ENCODE measurements at regions not wholly inside any gene's neighbourhood (a gene's known extent, or its start where the extent isn't known, plus 50 kb on each side); places are given as distances from the start of the nearest gene placed in this dataset.
A peak's percentile ranks its signal among the peaks of the same experiment; 100 is the strongest.

DNA sequence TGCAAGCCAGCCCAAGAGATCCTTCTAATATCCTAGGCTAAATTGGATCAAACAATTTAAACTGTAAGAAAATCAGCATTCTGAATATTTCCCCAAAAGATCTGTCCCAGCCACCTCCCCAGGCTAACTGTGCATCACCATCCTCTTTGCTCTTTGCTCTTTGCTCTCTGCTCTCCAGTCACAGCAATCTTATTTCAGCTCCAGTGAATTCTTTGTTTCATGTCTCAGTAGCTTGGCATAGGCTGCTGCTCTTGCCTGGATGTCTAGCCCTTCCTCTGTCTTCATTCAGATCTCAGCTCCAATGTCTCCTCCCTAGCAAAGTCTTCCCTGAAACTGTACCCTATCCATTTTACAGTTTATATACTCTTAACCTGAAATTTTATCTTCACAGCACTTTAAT, 399.8 kb upstream of the USP15 start:
- Histone ChIP-seq H3K4me1 (no peaks in the 10 kb centered on the region), H3K4me3 (no peak overlapping the region), H3K36me3 (no peaks in the 10 kb centered on the region), H3K27ac (no peak overlapping the region), H3K9me3 (no peaks in the 10 kb centered on the region), H3K27me3 (no peaks in the 10 kb centered on the region)
- intact Hi-C loops (cut with DNase I): no loop called here
- DNase-seq (no peak), ATAC-seq (peak in 2 of 4 donors; percentile 26 to 56)
- TF ChIP-seq, protein P1, sequence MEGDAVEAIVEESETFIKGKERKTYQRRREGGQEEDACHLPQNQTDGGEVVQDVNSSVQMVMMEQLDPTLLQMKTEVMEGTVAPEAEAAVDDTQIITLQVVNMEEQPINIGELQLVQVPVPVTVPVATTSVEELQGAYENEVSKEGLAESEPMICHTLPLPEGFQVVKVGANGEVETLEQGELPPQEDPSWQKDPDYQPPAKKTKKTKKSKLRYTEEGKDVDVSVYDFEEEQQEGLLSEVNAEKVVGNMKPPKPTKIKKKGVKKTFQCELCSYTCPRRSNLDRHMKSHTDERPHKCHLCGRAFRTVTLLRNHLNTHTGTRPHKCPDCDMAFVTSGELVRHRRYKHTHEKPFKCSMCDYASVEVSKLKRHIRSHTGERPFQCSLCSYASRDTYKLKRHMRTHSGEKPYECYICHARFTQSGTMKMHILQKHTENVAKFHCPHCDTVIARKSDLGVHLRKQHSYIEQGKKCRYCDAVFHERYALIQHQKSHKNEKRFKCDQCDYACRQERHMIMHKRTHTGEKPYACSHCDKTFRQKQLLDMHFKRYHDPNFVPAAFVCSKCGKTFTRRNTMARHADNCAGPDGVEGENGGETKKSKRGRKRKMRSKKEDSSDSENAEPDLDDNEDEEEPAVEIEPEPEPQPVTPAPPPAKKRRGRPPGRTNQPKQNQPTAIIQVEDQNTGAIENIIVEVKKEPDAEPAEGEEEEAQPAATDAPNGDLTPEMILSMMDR (IDR thresholded peaks at IDR 0.05): no peak
- no peak for TF ChIP-seq POLR2A (IDR thresholded peaks at IDR 0.05)

GRCh38 chr12:61862986-61863385, 397.2 kb upstream of the USP15 start:
- no peak overlapping the region for H3K27ac ChIP-seq
- WGBS (ENCODE audit: insufficient coverage, low coverage, low lambda C conversion rate, missing lambda C conversion rate): 65% methylated on average over 2 of the region's 2 CpGs
- DNase-seq (no peak), ATAC-seq (no peak)
- intact Hi-C loops (cut with DNase I): no loop called here
- no peaks in the 10 kb centered on the region for H3K27me3 ChIP-seq
- H3K36me3 ChIP-seq: no peaks in the 10 kb centered on the region
- H3K4me1 ChIP-seq: no peaks in the 10 kb centered on the region
- no peaks in the 10 kb centered on the region for H3K9me3 ChIP-seq
- H3K4me3 ChIP-seq: no peak overlapping the region
- TF ChIP-seq, protein P1 (IDR thresholded peaks at IDR 0.05): no peak
- TF ChIP-seq POLR2A (IDR thresholded peaks at IDR 0.05): no peak

- H3K9me3 ChIP-seq: no peaks in the 10 kb centered on the region
- no peaks in the 10 kb centered on the region for H3K36me3 ChIP-seq
- no peaks in the 10 kb centered on the region for H3K27me3 ChIP-seq
- no peak overlapping the region for H3K27ac ChIP-seq
- H3K4me1 ChIP-seq: no peaks in the 10 kb centered on the region
- H3K4me3 ChIP-seq: no peak overlapping the region
- ATAC-seq: no peak
- no peak for DNase-seq
- TF ChIP-seq, protein P1 (IDR thresholded peaks at IDR 0.05): no peak
- TF ChIP-seq POLR2A (IDR thresholded peaks at IDR 0.05): no peak
- intact Hi-C loops (cut with DNase I): no loop called here
- 79% methylated on average over 6 of the region's 6 CpGs for WGBS (ENCODE audit: insufficient coverage, low coverage, low lambda C conversion rate, missing lambda C conversion rate)
Observed at GRCh38 chr12:61863811-61864210, 396.4 kb upstream of the USP15 start.

- DNase-seq (no peak), ATAC-seq (no peak)
- no peak overlapping the region for H3K27ac ChIP-seq
- H3K4me3 ChIP-seq: no peak overlapping the region
- H3K9me3 ChIP-seq: no peaks in the 10 kb centered on the region
- no peak for TF ChIP-seq POLR2A (IDR thresholded peaks at IDR 0.05)
- TF ChIP-seq, protein P1 (IDR thresholded peaks at IDR 0.05): no peak
- H3K36me3 ChIP-seq: no peaks in the 10 kb centered on the region
- no peaks in the 10 kb centered on the region for H3K27me3 ChIP-seq
- WGBS (ENCODE audit: insufficient coverage, low coverage, low lambda C conversion rate, missing lambda C conversion rate): 82% methylated on average over 2 of the region's 2 CpGs
- intact Hi-C loops (cut with DNase I): no loop called here
- no peaks in the 10 kb centered on the region for H3K4me1 ChIP-seq
Observed at GRCh38 chr12:61869796-61870195, 390.4 kb upstream of the USP15 start.

All from right lobe of liver (tissue), 6 donors.